A673 (cell line): ENCODE measurements at regions not wholly inside any gene's neighbourhood (a gene's known extent, or its start where the extent isn't known, plus 50 kb on each side); places are given as distances from the start of the nearest gene placed in this dataset.

Experiments used
- EZH2 ChIP-seq: fragments of 200-600 bp; sonication (generic); IDR thresholded peaks from 2 replicates; pipeline ENCODE4 v1.6.1; 2017; ENCODE audit warnings: borderline replicate concordance, low read depth, mild to moderate bottlenecking, mixed read lengths, antibody characterized with exemption, low read length; ENCODE audit not compliant: poor library complexity, severe bottlenecking
- TF ChIP-seq, protein P1 (sequence below): fragments of 300-800, 200-600 bp; sonication (generic); conservative IDR thresholded peaks from 2 replicates; pipeline ENCODE4 v1.5.1; 2017; ENCODE audit warnings: low read depth, mild to moderate bottlenecking, antibody characterized with exemption, low read length, moderate library complexity, mixed read lengths

DNA sequence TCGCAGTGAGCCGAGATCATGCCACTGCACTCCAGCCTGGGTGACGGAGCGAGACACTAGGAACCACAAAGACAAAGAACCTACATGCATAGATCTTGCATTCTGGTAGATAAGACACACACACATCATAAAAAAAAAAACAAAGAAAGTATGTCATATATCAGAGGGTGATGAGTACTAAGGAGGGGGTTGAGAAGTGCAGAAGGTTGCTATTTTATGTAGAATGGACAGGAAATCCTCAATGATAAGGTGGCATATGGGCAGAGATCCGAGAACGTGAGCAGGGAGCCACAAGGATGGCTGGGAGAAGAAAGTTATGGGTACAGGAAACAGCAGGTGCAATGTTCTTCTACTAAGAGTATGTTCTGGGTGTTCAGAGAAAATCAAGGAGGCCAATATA is 118.8 kb downstream of the MEX3B start:
- TF ChIP-seq, protein P1, sequence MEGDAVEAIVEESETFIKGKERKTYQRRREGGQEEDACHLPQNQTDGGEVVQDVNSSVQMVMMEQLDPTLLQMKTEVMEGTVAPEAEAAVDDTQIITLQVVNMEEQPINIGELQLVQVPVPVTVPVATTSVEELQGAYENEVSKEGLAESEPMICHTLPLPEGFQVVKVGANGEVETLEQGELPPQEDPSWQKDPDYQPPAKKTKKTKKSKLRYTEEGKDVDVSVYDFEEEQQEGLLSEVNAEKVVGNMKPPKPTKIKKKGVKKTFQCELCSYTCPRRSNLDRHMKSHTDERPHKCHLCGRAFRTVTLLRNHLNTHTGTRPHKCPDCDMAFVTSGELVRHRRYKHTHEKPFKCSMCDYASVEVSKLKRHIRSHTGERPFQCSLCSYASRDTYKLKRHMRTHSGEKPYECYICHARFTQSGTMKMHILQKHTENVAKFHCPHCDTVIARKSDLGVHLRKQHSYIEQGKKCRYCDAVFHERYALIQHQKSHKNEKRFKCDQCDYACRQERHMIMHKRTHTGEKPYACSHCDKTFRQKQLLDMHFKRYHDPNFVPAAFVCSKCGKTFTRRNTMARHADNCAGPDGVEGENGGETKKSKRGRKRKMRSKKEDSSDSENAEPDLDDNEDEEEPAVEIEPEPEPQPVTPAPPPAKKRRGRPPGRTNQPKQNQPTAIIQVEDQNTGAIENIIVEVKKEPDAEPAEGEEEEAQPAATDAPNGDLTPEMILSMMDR: no peak
- TF ChIP-seq EZH2: no peak
